ENCODE measurements at regions not wholly inside any gene's neighbourhood (a gene's known extent, or its start where the extent isn't known, plus 50 kb on each side); places are given as distances from the start of the nearest gene placed in this dataset.

- no peak for DNase-seq (ENCODE audit: low spot score)
Observed at GRCh38 chr3:68467465-68467864, 464.9 kb downstream of the TAFA4 start.

DNA sequence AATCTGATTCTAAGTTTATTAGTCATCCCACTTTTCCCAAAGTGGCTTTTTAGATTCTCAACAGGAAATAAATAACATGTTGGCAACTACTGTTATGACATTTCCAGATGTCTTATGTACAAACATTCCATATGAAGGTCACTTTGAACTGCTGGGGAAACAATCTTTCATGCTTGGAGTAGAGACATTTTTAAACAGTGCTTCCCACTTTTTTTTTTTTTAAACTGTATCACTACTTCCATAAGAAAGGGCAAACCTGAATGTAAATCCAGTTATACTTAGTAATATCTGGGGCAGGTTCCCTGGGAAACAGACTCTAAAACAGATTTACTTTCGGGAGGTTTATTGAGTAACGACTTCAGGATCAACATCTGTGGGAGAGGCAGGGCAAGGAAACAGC is 473.8 kb downstream of the TAFA4 start:
- no peak for DNase-seq (ENCODE audit: low spot score)

DNA sequence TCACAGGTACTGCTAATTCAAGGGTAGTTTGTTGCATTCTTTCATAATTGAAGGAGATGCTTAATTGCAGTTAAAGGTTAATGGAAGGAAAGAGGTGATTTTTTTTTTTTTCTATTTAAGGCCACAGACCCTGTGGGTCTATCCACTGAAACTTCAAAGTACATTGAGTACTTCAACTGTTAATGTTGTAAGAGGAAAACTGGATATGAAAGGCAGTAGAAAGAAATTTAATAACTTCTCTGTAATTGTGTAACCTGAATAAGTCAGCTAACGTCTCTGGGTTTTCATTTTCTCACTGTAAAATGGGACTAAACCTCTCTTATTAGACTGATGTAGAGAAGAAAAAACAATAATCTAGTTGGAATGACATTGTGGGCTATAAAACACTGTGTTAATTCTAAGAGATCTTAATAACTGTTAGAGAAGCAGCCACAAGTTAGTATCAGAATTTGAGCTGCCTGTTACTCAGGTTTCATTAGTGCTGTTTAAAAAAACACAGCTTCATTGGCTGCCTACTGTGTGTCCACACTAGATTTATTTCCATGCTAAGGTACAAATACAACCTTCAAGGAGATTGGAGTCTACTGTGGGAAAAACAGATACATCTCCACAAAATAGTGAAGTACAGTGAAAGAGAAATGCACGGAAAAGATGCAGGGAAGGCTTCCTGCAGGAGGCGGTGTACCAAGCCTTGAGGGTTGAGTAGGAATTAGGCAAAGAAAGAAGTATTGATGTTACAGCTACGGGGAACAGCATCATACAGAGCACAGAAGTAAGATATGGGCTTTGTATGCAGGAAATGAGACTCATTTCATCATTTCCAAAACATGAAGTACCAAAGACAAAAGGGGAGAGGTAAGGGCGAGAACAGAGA is 483.6 kb downstream of the TAFA4 start:
- no peak for DNase-seq (ENCODE audit: low spot score)

DNA sequence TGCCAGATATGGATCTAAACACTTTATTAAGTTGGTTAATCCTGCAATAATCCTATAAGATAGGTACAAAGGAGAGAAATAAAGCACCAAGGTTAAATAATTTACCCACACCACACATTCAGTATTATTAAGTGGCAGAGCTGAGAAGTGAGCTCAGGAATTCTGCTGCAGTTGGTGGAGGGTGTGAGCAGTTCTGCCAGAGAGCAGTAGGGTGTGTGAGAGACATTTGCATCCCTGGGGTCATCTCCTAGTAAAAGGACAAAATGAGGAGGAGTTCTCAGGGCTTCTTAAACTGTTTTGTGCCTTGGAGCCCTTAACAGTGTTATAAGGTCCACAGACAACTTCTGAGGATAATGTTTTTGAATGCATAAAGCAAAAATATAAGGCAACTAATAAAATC is 484.5 kb downstream of the TAFA4 start:
- no peak for DNase-seq (ENCODE audit: low spot score)

DNA sequence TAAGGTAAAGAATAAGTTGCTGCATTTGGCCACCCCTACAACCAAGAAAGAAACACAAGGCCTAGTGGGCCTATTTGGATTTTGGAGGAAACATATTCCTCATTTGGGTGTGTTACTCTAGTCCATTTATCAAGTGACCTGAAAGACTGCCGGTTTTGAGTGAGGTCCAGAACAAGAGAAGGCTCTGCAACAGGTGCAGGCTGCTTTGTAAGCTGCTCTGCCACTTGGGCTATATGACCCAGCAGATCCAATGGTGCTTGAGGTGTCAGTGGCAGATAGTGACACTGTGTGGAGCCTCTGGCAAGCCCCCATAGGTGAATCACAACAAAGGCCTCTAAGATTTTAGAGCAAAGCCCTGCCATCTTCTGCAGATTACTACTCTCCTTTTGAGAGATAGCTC is 491.3 kb downstream of the TAFA4 start:
- DNase-seq (ENCODE audit: low spot score): no peak

- DNase-seq (ENCODE audit: low spot score): no peak
Observed at GRCh38 chr3:68436619-68437401, 495.5 kb downstream of the TAFA4 start.

GRCh38 chr3:68428495-68428894 is 503.9 kb downstream of the TAFA4 start:
- no peak for DNase-seq (ENCODE audit: low spot score)

GRCh38 chr3:68424796-68425460 is 507.4 kb downstream of the TAFA4 start:
- no peak for DNase-seq (ENCODE audit: low spot score)

GRCh38 chr3:68408626-68409025 is 523.7 kb downstream of the TAFA4 start:
- DNase-seq (ENCODE audit: low spot score): no peak

DNA sequence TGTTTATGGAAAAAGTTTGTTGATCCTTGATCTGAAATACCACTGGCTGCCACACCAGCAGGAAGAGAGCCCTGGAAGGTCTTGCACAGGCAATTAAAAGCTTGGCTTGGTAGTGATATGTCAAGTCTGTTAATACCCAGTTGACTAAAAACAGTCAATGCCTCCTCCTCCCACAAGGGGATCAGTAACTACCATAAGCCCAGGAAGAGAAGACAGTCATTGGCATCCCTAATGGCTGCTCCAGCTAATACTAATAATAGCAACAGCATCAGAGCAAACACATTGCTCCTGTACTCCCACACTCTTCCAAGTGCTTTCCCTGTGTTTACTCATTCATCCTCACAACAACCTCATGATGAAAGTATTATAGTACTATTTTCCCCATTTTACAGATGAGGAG is 528.6 kb downstream of the TAFA4 start:
- no peak for DNase-seq (ENCODE audit: low spot score)

GRCh38 chr3:68402235-68402918 is 530.0 kb downstream of the TAFA4 start:
- DNase-seq (ENCODE audit: low spot score): no peak

GRCh38 chr3:68378631-68379030 is 553.7 kb downstream of the TAFA4 start:
- no peak for DNase-seq (ENCODE audit: low spot score)

GRCh38 chr3:68373727-68374126 is 558.6 kb downstream of the TAFA4 start:
- DNase-seq (ENCODE audit: low spot score): no peak

GRCh38 chr3:68363796-68364195 is 568.6 kb downstream of the TAFA4 start:
- no peak for DNase-seq (ENCODE audit: low spot score)

DNA sequence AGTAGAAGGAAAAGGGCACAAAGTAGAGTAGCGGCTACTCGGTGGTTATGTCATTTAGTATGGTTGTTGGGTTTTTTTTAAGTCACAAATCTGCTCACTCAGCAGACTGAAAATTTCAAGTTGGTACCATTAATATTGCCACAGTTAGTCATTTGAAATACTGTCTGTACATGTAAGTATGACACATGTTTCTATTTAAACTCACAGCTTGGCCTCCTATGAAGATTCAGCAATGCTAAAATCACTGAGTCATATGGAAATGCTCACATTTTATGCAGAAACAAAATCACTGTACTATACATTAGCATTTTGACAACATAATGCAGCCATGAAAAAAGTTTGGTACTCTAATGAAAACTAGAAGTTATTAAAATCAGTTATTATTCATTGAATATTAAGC is 571.9 kb downstream of the TAFA4 start:
- no peak for DNase-seq (ENCODE audit: low spot score)

GRCh38 chr3:68345781-68346180 is 586.6 kb downstream of the TAFA4 start:
- DNase-seq (ENCODE audit: low spot score): no peak

- no peak for DNase-seq (ENCODE audit: low spot score)
Observed at GRCh38 chr3:68342426-68342825, 589.9 kb downstream of the TAFA4 start.

DNA sequence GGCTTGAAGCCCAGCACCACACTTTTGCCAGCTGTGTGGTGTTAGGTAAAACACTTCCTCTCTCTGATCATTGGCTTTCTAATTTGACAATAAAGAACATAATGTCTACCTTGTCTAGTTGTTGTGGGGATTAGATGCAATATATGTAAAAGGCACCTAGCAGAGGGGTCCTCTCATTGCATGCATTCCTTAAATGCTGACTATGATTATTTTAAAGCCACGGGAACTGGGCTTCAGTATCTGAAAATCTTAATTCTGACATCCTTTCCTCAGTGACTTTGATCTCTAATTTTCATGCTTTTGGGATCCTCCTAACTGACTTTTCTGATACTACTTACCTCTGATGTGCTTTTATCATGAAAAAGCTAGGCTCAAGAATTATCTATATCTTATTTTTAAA is 596.3 kb downstream of the TAFA4 start:
- no peak for DNase-seq (ENCODE audit: low spot score)

DNA sequence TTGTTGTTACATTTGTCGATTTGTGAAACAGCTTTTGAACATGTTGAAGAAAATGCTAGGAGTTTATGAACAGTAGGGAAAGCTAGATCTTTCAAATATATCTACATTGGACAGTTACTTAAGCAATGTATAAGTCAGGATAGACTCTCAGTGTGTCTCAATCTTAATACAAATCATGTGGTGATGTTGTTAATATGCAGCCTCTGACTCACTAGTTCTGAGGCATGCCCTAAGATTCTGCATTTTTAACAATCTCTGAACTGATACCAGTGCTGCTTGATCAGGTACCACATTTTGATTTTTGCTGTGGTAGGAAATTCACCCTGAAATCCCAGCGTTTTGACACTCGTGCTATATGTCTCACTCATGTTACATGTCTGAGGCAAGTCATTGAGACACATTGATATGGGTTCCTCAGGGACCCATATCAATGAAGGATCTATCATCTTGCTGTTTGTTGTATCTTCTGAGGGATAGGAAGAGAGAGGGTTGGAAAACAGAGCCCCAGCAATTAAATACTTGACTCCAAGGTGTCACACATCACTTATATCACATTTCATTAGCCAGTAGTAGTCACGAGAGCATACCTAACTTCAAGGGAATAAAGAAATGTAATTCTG is 597.9 kb downstream of the TAFA4 start:
- no peak for DNase-seq (ENCODE audit: low spot score)

GRCh38 chr3:68328049-68328448 is 604.3 kb downstream of the TAFA4 start:
- no peak for DNase-seq (ENCODE audit: low spot score)

GRCh38 chr3:68315964-68316363 is 616.4 kb downstream of the TAFA4 start:
- no peak for DNase-seq (ENCODE audit: low spot score)

DNA sequence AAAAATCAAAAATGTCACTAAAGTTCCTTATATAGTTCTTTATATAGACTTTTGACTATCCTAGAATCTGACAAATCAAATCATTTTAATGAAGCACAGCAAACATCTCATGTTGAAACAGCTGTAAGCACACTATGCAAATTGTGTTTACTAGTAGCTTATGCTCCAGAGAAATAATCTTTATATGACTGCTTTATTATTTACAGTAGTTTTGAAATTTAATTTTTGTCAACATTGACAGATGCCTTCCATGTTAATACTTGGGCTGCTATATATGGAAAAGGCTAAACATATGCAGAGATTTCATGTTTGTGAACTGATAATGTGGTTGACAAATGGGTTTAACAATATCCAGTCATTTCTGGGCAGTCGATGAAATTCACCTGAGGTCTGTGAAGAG is 616.8 kb downstream of the TAFA4 start:
- DNase-seq (ENCODE audit: low spot score): no peak
